ENCODE measurements at regions not wholly inside any gene's neighbourhood (a gene's known extent, or its start where the extent isn't known, plus 50 kb on each side); places are given as distances from the start of the nearest gene placed in this dataset.

- no peak for DNase-seq
Observed at GRCh38 chr10:55367555-55367954, 566.5 kb upstream of the PCDH15 start.

- no peak for DNase-seq
Observed at GRCh38 chr10:55358539-55358938, 557.5 kb upstream of the PCDH15 start.

GRCh38 chr10:55353414-55353813 lies 552.4 kb upstream of the PCDH15 start:
- no peak for DNase-seq

- no peak for DNase-seq
Observed at GRCh38 chr10:55351431-55351830, 550.4 kb upstream of the PCDH15 start.

- DNase-seq = no peak
Observed at GRCh38 chr10:55348534-55348933, 547.5 kb upstream of the PCDH15 start.

- no peak for DNase-seq
Observed at GRCh38 chr10:55330486-55330885, 529.5 kb upstream of the PCDH15 start.

- DNase-seq = no peak
Observed at GRCh38 chr10:55329796-55330195, 528.8 kb upstream of the PCDH15 start.

- DNase-seq = no peak
Observed at GRCh38 chr10:55320187-55320700, 519.2 kb upstream of the PCDH15 start.

- DNase-seq = no peak
Observed at GRCh38 chr10:55311848-55312635, 511.0 kb upstream of the PCDH15 start.

- DNase-seq = no peak
Observed at GRCh38 chr10:55310143-55310542, 509.1 kb upstream of the PCDH15 start.

- DNase-seq = no peak
Observed at GRCh38 chr10:55305285-55305684, 504.3 kb upstream of the PCDH15 start.

GRCh38 chr10:55287346-55287745 lies 486.3 kb upstream of the PCDH15 start:
- DNase-seq = no peak

- DNase-seq = no peak
Observed at GRCh38 chr10:55283031-55283430, 482.0 kb upstream of the PCDH15 start.

- no peak for DNase-seq
Observed at GRCh38 chr10:55280696-55281095, 479.7 kb upstream of the PCDH15 start.

- DNase-seq = no peak
Observed at GRCh38 chr10:55277549-55277948, 476.5 kb upstream of the PCDH15 start.

GRCh38 chr10:55274367-55274766 lies 473.3 kb upstream of the PCDH15 start:
- no peak for DNase-seq

- DNase-seq = no peak
Observed at GRCh38 chr10:55273946-55274345, 472.9 kb upstream of the PCDH15 start.

- no peak for DNase-seq
Observed at GRCh38 chr10:55272886-55273285, 471.9 kb upstream of the PCDH15 start.

GRCh38 chr10:55266797-55267196 lies 465.8 kb upstream of the PCDH15 start:
- DNase-seq = no peak

GRCh38 chr10:55263327-55263726 lies 462.3 kb upstream of the PCDH15 start:
- no peak for DNase-seq

- DNase-seq = no peak
Observed at GRCh38 chr10:55242544-55242943, 441.5 kb upstream of the PCDH15 start.

- no peak for DNase-seq
Observed at GRCh38 chr10:55237462-55237861, 436.4 kb upstream of the PCDH15 start.

- no peak for DNase-seq
Observed at GRCh38 chr10:55233505-55233904, 432.5 kb upstream of the PCDH15 start.

GRCh38 chr10:55233090-55233489 lies 432.1 kb upstream of the PCDH15 start:
- no peak for DNase-seq

GRCh38 chr10:55232553-55232952 lies 431.5 kb upstream of the PCDH15 start:
- no peak for DNase-seq
